Thoracic aorta (tissue), 2 donors: ENCODE measurements at regions not wholly inside any gene's neighbourhood (a gene's known extent, or its start where the extent isn't known, plus 50 kb on each side); places are given as distances from the start of the nearest gene placed in this dataset.

Source experiments
- ATAC-seq: fragments of 150-250 bp; one replicate; pipeline ENCODE4 v1.8.0; 2017; ENCODE audit warnings: low read depth; ENCODE audit not compliant: insufficient number of reproducible peaks, low FRiP score
- DNase-seq: peaks from one replicate; pipeline ENCODE4 v3.0.0-alpha.2; 2020; ENCODE audit warnings: low spot score
- H3K27ac ChIP-seq, 2 donors: fragments of 200-600 bp; sonication (generic); 1 replicate in 1 of 2; 2 replicates in 1 of 2; pipeline ENCODE4 v1.5.1; 2016; ENCODE audit warnings: mild to moderate bottlenecking in 2 of 2, moderate library complexity in 2 of 2
- H3K27me3 ChIP-seq: fragments of 200-600 bp; sonication (generic); replicated peaks from 2 replicates; pipeline ENCODE4 v1.6.0; 2016; ENCODE audit warnings: mild to moderate bottlenecking; ENCODE audit not compliant: insufficient read depth
- H3K36me3 ChIP-seq: fragments of 200-600 bp; sonication (generic); one replicate; pipeline ENCODE4 v1.5.1; 2016
- H3K4me1 ChIP-seq, 2 donors: fragments of 200-600 bp; sonication (generic); 1 replicate in 1 of 2; 2 replicates in 1 of 2; pipeline versions ENCODE4 v1.5.1 to v1.6.0; 2016; ENCODE audit warnings: low read depth in 2 of 2, mild to moderate bottlenecking in 1 of 2; ENCODE audit not compliant: control insufficient read depth in 1 of 2
- H3K4me3 ChIP-seq: fragments of 200-600 bp; sonication (generic); 2 replicates; pipeline ENCODE4 v1.5.1; 2016; ENCODE audit warnings: mild to moderate bottlenecking
- H3K9me3 ChIP-seq: fragments of 200-600 bp; sonication (generic); 2 replicates; pipeline ENCODE4 v1.5.1; 2016
- TF ChIP-seq, protein P1 (sequence below): fragments of 200-600 bp; sonication (generic); IDR thresholded peaks from one replicate; pipeline ENCODE4 v1.5.1; 2019; ENCODE audit warnings: antibody characterized with exemption

GRCh38 chr14:62097072-62097471 is 334.9 kb downstream of the SNAPC1 start:
- H3K27me3 ChIP-seq = no peaks in the 10 kb centered on the region

DNA sequence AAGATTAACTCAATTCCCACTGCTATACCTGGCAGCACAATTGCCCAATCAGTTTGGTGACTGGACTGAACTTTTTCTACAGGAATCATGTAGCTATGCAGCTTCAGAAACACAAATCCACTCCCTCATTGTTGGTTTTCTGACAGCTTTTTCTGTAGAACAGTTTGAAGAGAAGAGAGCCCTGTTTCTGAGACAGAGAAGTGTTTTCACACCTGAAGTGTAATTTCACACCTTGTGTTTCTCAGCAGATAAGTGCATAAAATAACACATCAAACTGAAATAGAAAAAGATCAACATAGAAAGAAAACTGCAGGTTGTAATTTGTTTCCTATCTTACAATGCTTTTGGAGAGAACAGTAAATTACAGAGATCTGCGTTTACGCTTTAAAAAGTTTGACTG is 335.6 kb downstream of the SNAPC1 start:
- TF ChIP-seq, protein P1, sequence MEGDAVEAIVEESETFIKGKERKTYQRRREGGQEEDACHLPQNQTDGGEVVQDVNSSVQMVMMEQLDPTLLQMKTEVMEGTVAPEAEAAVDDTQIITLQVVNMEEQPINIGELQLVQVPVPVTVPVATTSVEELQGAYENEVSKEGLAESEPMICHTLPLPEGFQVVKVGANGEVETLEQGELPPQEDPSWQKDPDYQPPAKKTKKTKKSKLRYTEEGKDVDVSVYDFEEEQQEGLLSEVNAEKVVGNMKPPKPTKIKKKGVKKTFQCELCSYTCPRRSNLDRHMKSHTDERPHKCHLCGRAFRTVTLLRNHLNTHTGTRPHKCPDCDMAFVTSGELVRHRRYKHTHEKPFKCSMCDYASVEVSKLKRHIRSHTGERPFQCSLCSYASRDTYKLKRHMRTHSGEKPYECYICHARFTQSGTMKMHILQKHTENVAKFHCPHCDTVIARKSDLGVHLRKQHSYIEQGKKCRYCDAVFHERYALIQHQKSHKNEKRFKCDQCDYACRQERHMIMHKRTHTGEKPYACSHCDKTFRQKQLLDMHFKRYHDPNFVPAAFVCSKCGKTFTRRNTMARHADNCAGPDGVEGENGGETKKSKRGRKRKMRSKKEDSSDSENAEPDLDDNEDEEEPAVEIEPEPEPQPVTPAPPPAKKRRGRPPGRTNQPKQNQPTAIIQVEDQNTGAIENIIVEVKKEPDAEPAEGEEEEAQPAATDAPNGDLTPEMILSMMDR = no peak
- no peak overlapping the region for H3K4me3 ChIP-seq
- H3K4me1 ChIP-seq = no peaks in the 10 kb centered on the region
- no peak for DNase-seq
- no peaks in the 10 kb centered on the region for H3K9me3 ChIP-seq
- ATAC-seq = no peak
- H3K27me3 ChIP-seq = no peaks in the 10 kb centered on the region
- H3K27ac ChIP-seq = no peak overlapping the region
- H3K36me3 ChIP-seq = no peaks in the 10 kb centered on the region

More at GRCh38 chr14:62097072-62097471, 334.9 kb downstream of the SNAPC1 start:
- Histone ChIP-seq H3K4me3 (no peak overlapping the region), H3K9me3 (no peaks in the 10 kb centered on the region), H3K4me1 (no peaks in the 10 kb centered on the region), H3K27ac (no peak overlapping the region), H3K36me3 (no peaks in the 10 kb centered on the region)
- ATAC-seq (no peak), DNase-seq (no peak)
- TF ChIP-seq, protein P1 = no peak

DNA sequence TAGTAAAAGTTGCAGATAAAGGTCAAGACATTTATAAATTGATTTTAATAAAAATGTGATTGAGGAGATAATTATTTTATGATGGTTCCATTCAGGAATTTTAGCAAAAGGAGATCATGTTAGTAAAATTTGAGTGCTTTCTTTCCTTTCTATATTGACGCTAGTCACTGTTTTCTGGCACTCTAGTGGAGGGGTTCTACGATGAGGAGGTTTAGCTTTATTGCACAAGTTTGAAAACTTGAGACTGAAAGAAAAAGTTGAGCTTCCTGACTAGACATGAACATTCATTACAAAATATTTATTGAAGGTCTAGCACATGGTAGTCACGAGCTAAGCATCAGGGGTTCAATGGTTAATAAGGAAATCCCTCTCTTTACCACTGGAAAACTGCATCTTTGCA is 336.1 kb downstream of the SNAPC1 start:
- TF ChIP-seq, protein P1 = no peak

GRCh38 chr14:62099091-62099490 is 336.9 kb downstream of the SNAPC1 start:
- no peaks in the 10 kb centered on the region for H3K4me1 ChIP-seq
- H3K27ac ChIP-seq = no peak overlapping the region
- no peaks in the 10 kb centered on the region for H3K9me3 ChIP-seq
- no peak for ATAC-seq
- H3K36me3 ChIP-seq = no peaks in the 10 kb centered on the region
- H3K27me3 ChIP-seq = no peaks in the 10 kb centered on the region
- TF ChIP-seq, protein P1 = no peak
- no peak for DNase-seq
- H3K4me3 ChIP-seq = no peak overlapping the region

More for the DNA sequence above, 336.1 kb downstream of the SNAPC1 start:
- Histone ChIP-seq H3K36me3 (no peaks in the 10 kb centered on the region), H3K4me1 (no peaks in the 10 kb centered on the region), H3K27ac (no peak overlapping the region), H3K9me3 (no peaks in the 10 kb centered on the region), H3K4me3 (no peak overlapping the region), H3K27me3 (no peaks in the 10 kb centered on the region)
- DNase-seq (no peak), ATAC-seq (no peak)

DNA sequence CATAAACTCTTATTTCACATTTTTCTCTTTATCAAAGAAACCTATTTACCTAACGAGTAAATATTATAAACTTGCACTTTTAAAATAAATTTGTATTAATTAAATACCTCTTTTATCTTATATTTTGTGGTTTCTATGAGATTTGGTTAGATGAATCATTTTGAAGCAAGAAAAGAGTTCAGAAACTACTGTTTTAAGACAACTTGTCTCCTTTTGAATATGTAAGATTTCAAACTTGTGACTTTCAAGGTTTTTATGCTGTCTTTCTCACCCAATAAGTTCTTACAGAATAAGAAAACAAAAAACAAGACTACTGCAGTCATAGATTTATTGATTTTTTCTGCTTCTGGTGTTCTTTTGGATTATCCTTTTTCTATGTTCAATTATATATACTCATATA is 339.0 kb downstream of the SNAPC1 start:
- TF ChIP-seq, protein P1 = no peak
- ATAC-seq = no peak

More for the DNA sequence above, 339.0 kb downstream of the SNAPC1 start:
- no peaks in the 10 kb centered on the region for H3K27me3 ChIP-seq
- no peak overlapping the region for H3K4me3 ChIP-seq
- H3K4me1 ChIP-seq = no peaks in the 10 kb centered on the region
- H3K27ac ChIP-seq = no peak overlapping the region
- no peaks in the 10 kb centered on the region for H3K9me3 ChIP-seq
- no peaks in the 10 kb centered on the region for H3K36me3 ChIP-seq
- DNase-seq = no peak
